Right lobe of liver (tissue), 4 donors: ENCODE measurements at regions not wholly inside any gene's neighbourhood (a gene's known extent, or its start where the extent isn't known, plus 50 kb on each side); places are given as distances from the start of the nearest gene placed in this dataset.

Source experiments
- POLR2A ChIP-seq: fragments of 450-650 bp; IDR thresholded peaks from one replicate; pipeline ENCODE4 v1.6.1; 2017; ENCODE audit warnings: antibody characterized with exemption, mild to moderate bottlenecking
- TF ChIP-seq, protein P1 (sequence below), 4 donors: fragments of 200-600 bp in 3 of 4; fragments of 450-650 bp in 1 of 4; IDR thresholded peaks; one replicate each; pipeline versions ENCODE4 v1.5.1 to v1.8.0; 2016 to 2022; ENCODE audit warnings: antibody characterized with exemption in 4 of 4, mild to moderate bottlenecking in 2 of 4
- donor health status: DM: no; HTN: no; CAD: no.
- donor health status: DM: no; HTN: no; CAD: no.
- donor health status: DM: no; HTN: yes; CAD: no.

DNA sequence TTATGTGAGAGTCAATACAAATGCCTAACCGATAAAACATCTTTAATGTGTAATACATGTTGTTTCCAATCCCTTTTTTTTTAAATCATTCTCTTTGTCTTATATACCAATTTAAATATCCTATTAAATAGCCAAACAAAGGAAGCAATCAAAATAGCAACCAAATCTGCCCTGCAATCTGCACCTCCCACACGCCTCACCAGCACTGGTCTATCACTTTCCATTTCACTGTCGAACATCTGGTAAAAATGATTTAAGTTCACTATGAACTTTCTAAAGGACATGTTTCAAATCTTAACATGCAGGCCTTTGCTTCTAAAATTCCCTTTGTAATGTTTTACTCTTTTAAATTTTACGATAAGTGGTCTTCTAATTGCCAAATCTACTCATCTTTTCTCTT lies 1305.5 kb upstream of the TENM4 start:
- TF ChIP-seq, protein P1, sequence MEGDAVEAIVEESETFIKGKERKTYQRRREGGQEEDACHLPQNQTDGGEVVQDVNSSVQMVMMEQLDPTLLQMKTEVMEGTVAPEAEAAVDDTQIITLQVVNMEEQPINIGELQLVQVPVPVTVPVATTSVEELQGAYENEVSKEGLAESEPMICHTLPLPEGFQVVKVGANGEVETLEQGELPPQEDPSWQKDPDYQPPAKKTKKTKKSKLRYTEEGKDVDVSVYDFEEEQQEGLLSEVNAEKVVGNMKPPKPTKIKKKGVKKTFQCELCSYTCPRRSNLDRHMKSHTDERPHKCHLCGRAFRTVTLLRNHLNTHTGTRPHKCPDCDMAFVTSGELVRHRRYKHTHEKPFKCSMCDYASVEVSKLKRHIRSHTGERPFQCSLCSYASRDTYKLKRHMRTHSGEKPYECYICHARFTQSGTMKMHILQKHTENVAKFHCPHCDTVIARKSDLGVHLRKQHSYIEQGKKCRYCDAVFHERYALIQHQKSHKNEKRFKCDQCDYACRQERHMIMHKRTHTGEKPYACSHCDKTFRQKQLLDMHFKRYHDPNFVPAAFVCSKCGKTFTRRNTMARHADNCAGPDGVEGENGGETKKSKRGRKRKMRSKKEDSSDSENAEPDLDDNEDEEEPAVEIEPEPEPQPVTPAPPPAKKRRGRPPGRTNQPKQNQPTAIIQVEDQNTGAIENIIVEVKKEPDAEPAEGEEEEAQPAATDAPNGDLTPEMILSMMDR (IDR thresholded peaks at IDR 0.05): no peak
- no peak for TF ChIP-seq POLR2A
